Activated CD4-positive, alpha-beta T cell treated with anti-CD3 and anti-CD28 coated beads, Interleukin-2, amount 10 ng/mL, durations not matched to agents 7 days and 5 days (primary cell): ENCODE measurements at regions not wholly inside any gene's neighbourhood (a gene's known extent, or its start where the extent isn't known, plus 50 kb on each side); places are given as distances from the start of the nearest gene placed in this dataset.

ENCODE experiments used
- CTCF ChIA-PET: fragments of 350-600 bp; sonication (Branson Sonifier 250); formaldehyde crosslinking; loops from one replicate; lab custom pipeline; 2021; ENCODE audit warnings: antibody characterized with exemption; lab: Charles Lee
- POLR2A ChIA-PET: fragments of 350-600 bp; sonication (Branson Sonifier 250); formaldehyde crosslinking; loops from one replicate; lab custom pipeline; 2021; ENCODE audit warnings: antibody characterized with exemption; lab: Charles Lee
- DNase-seq: peaks from one replicate; pipeline ENCODE4 v3.0.0-alpha.2; 2020
- H3K27ac Mint-ChIP-seq: one replicate; pipeline ENCODE4 v1.8.0; 2021; ENCODE audit warnings: mild to moderate bottlenecking, moderate library complexity, mixed read lengths
- H3K27me3 Mint-ChIP-seq: one replicate; pipeline ENCODE4 v1.8.0; 2021; ENCODE audit warnings: mixed read lengths
- H3K36me3 Mint-ChIP-seq: one replicate; pipeline ENCODE4 v1.8.0; 2021; ENCODE audit warnings: low read depth, mixed read lengths
- H3K4me1 Mint-ChIP-seq: one replicate; pipeline ENCODE4 v1.8.0; 2021; ENCODE audit warnings: mixed read lengths
- H3K4me3 Mint-ChIP-seq: one replicate; pipeline ENCODE4 v1.8.0; 2021; ENCODE audit warnings: mild to moderate bottlenecking, moderate library complexity, mixed read lengths
- H3K9me3 Mint-ChIP-seq: one replicate; pipeline ENCODE4 v1.8.0; 2021; ENCODE audit warnings: mixed read lengths

GRCh38 chr7:13336227-13336626, 648.8 kb downstream of the ARL4A start:
- CTCF ChIA-PET, result no interaction called here
- Mint-ChIP-seq H3K4me3 (no peak overlapping the region), H3K9me3 (no peaks in the 10 kb centered on the region), H3K36me3 (no peaks in the 10 kb centered on the region), H3K27me3 (no peaks in the 10 kb centered on the region), H3K4me1 (no peaks in the 10 kb centered on the region), H3K27ac (no peak overlapping the region)
- POLR2A ChIA-PET, result no interaction called here
- DNase-seq, result no peak

- Mint-ChIP-seq H3K4me3 (no peak overlapping the region), H3K36me3 (no peaks in the 10 kb centered on the region), H3K27ac (no peak overlapping the region), H3K9me3 (no peaks in the 10 kb centered on the region), H3K4me1 (no peaks in the 10 kb centered on the region), H3K27me3 (no peaks in the 10 kb centered on the region)
- ChIA-PET CTCF (no interaction called here), POLR2A (no interaction called here)
- DNase-seq, result no peak
These were observed 636.8 kb downstream of the ETV1 start for GRCh38 chr7:13352677-13353076.

GRCh38 chr7:13359656-13360055, 629.8 kb downstream of the ETV1 start:
- Mint-ChIP-seq H3K4me3 (no peak overlapping the region), H3K9me3 (no peaks in the 10 kb centered on the region), H3K4me1 (no peaks in the 10 kb centered on the region), H3K27ac (no peak overlapping the region), H3K36me3 (no peaks in the 10 kb centered on the region), H3K27me3 (no peaks in the 10 kb centered on the region)
- DNase-seq, result no peak
- ChIA-PET POLR2A (no interaction called here), CTCF (interaction anchor here (0.6 kb wide), 1 partner anchor 1131 kb away, joined by 3 read pairs; no protein-coding TSS in a partner anchor)

- CTCF ChIA-PET, result no interaction called here
- no peaks in the 10 kb centered on the region for H3K27me3 Mint-ChIP-seq
These were observed 602.7 kb downstream of the ETV1 start for GRCh38 chr7:13386741-13387140.

GRCh38 chr7:13407911-13408310, 581.6 kb downstream of the ETV1 start:
- DNase-seq, result no peak
- no peak overlapping the region for H3K27ac Mint-ChIP-seq
- H3K36me3 Mint-ChIP-seq, result no peaks in the 10 kb centered on the region
- no peaks in the 10 kb centered on the region for H3K4me1 Mint-ChIP-seq
- H3K4me3 Mint-ChIP-seq, result no peak overlapping the region
- CTCF ChIA-PET, result no interaction called here
- H3K27me3 Mint-ChIP-seq, result no peaks in the 10 kb centered on the region
- H3K9me3 Mint-ChIP-seq, result no peaks in the 10 kb centered on the region
- POLR2A ChIA-PET, result no interaction called here

More at GRCh38 chr7:13386741-13387140, 602.7 kb downstream of the ETV1 start:
- Mint-ChIP-seq H3K9me3 (no peaks in the 10 kb centered on the region), H3K27ac (no peak overlapping the region), H3K4me3 (no peak overlapping the region), H3K36me3 (no peaks in the 10 kb centered on the region), H3K4me1 (no peaks in the 10 kb centered on the region)
- POLR2A ChIA-PET, result no interaction called here
- DNase-seq, result no peak

GRCh38 chr7:13411151-13411550, 578.3 kb downstream of the ETV1 start:
- ChIA-PET POLR2A (no interaction called here), CTCF (no interaction called here)
- H3K9me3 Mint-ChIP-seq, result no peaks in the 10 kb centered on the region
- no peaks in the 10 kb centered on the region for H3K4me1 Mint-ChIP-seq
- no peak for DNase-seq
- no peaks in the 10 kb centered on the region for H3K36me3 Mint-ChIP-seq
- H3K27ac Mint-ChIP-seq, result no peak overlapping the region
- no peak overlapping the region for H3K4me3 Mint-ChIP-seq
- H3K27me3 Mint-ChIP-seq, result no peaks in the 10 kb centered on the region

GRCh38 chr7:13411636-13412035, 577.8 kb downstream of the ETV1 start:
- Mint-ChIP-seq H3K4me1 (no peaks in the 10 kb centered on the region), H3K9me3 (no peaks in the 10 kb centered on the region), H3K36me3 (no peaks in the 10 kb centered on the region), H3K27me3 (no peaks in the 10 kb centered on the region), H3K27ac (no peak overlapping the region), H3K4me3 (no peak overlapping the region)
- no peak for DNase-seq
- ChIA-PET POLR2A (no interaction called here), CTCF (no interaction called here)

- no peak overlapping the region for H3K27ac Mint-ChIP-seq
- no peaks in the 10 kb centered on the region for H3K4me1 Mint-ChIP-seq
- DNase-seq, result no peak
- no peak overlapping the region for H3K4me3 Mint-ChIP-seq
- no peaks in the 10 kb centered on the region for H3K36me3 Mint-ChIP-seq
- POLR2A ChIA-PET, result no interaction called here
- no peaks in the 10 kb centered on the region for H3K27me3 Mint-ChIP-seq
- CTCF ChIA-PET, result no interaction called here
- H3K9me3 Mint-ChIP-seq, result peaks cover 2% of the 10 kb centered on the region
These were observed 575.3 kb downstream of the ETV1 start for GRCh38 chr7:13414181-13414580.

- peaks cover 2% of the 10 kb centered on the region for H3K9me3 Mint-ChIP-seq
- ChIA-PET CTCF (no interaction called here), POLR2A (no interaction called here)
- no peak overlapping the region for H3K4me3 Mint-ChIP-seq
- H3K36me3 Mint-ChIP-seq, result no peaks in the 10 kb centered on the region
- no peak for DNase-seq
- no peak overlapping the region for H3K27ac Mint-ChIP-seq
- H3K4me1 Mint-ChIP-seq, result no peaks in the 10 kb centered on the region
- no peaks in the 10 kb centered on the region for H3K27me3 Mint-ChIP-seq
These were observed 574.8 kb downstream of the ETV1 start for GRCh38 chr7:13414661-13415107.

GRCh38 chr7:13416071-13416470, 573.4 kb downstream of the ETV1 start:
- Mint-ChIP-seq H3K4me1 (no peaks in the 10 kb centered on the region), H3K27ac (no peak overlapping the region), H3K27me3 (no peaks in the 10 kb centered on the region), H3K4me3 (no peak overlapping the region), H3K36me3 (no peaks in the 10 kb centered on the region), H3K9me3 (peaks cover 6% of the 10 kb centered on the region)
- DNase-seq, result no peak
- POLR2A ChIA-PET, result no interaction called here
- CTCF ChIA-PET, result no interaction called here

GRCh38 chr7:13416544-13416943, 572.9 kb downstream of the ETV1 start:
- H3K4me1 Mint-ChIP-seq, result no peaks in the 10 kb centered on the region

GRCh38 chr7:13420726-13421125, 568.7 kb downstream of the ETV1 start:
- POLR2A ChIA-PET, result no interaction called here
- Mint-ChIP-seq H3K4me1 (no peaks in the 10 kb centered on the region), H3K36me3 (no peaks in the 10 kb centered on the region), H3K27ac (no peak overlapping the region), H3K4me3 (no peak overlapping the region), H3K27me3 (no peaks in the 10 kb centered on the region), H3K9me3 (peaks cover 11% of the 10 kb centered on the region)
- CTCF ChIA-PET, result no interaction called here
- no peak for DNase-seq

More at GRCh38 chr7:13416544-13416943, 572.9 kb downstream of the ETV1 start:
- Mint-ChIP-seq H3K27ac (no peak overlapping the region), H3K27me3 (no peaks in the 10 kb centered on the region), H3K4me3 (no peak overlapping the region), H3K36me3 (no peaks in the 10 kb centered on the region), H3K9me3 (peaks cover 10% of the 10 kb centered on the region)
- ChIA-PET CTCF (no interaction called here), POLR2A (no interaction called here)
- DNase-seq, result no peak

GRCh38 chr7:13421776-13422175, 567.7 kb downstream of the ETV1 start:
- no peak for DNase-seq
- peaks cover 11% of the 10 kb centered on the region for H3K9me3 Mint-ChIP-seq
- no peaks in the 10 kb centered on the region for H3K27me3 Mint-ChIP-seq
- H3K36me3 Mint-ChIP-seq, result no peaks in the 10 kb centered on the region
- H3K27ac Mint-ChIP-seq, result no peak overlapping the region
- H3K4me1 Mint-ChIP-seq, result no peaks in the 10 kb centered on the region
- CTCF ChIA-PET, result no interaction called here
- POLR2A ChIA-PET, result no interaction called here
- H3K4me3 Mint-ChIP-seq, result no peak overlapping the region

GRCh38 chr7:13433946-13434345, 555.5 kb downstream of the ETV1 start:
- Mint-ChIP-seq H3K36me3 (no peaks in the 10 kb centered on the region), H3K9me3 (peaks cover 4% of the 10 kb centered on the region), H3K4me1 (no peaks in the 10 kb centered on the region), H3K4me3 (no peak overlapping the region), H3K27ac (no peak overlapping the region), H3K27me3 (no peaks in the 10 kb centered on the region)
- no peak for DNase-seq
- POLR2A ChIA-PET, result no interaction called here
- CTCF ChIA-PET, result no interaction called here
